ENCODE measurements at regions not wholly inside any gene's neighbourhood (a gene's known extent, or its start where the extent isn't known, plus 50 kb on each side); places are given as distances from the start of the nearest gene placed in this dataset. TPM values are rescaled to one million over a fixed set of nuclear protein-coding genes. Genes with fewer than 3 reads are reported as not detected.

GRCh38 chr20:41668057-41668749 lies 50.0 kb upstream of the CHD6 start (continued):
- no peak for TF ChIP-seq ZNF462 (CRISPR knock-in tag; IDR thresholded peaks at IDR 0.05)

Small RNAs in the stretch of these regions (small RNA-seq; reads per million reads assigned to genes)
- not detected for gene RF00568 (ENCODE audit: low replicate concordance)
- gene RNU6-1018P (ENCODE audit: low replicate concordance) = not detected
